ENCODE measurements at regions not wholly inside any gene's neighbourhood (a gene's known extent, or its start where the extent isn't known, plus 50 kb on each side); places are given as distances from the start of the nearest gene placed in this dataset.
"Not testable (repeated sequence)": the region's sequence is repeated elsewhere in the genome, so short reads cannot be mapped to it uniquely, and the experiment has no call there.

GRCh38 chr4:94011190-94011589 lies 182.6 kb downstream of the ATOH1 start:
- no peak overlapping the region for H3K4me3 ChIP-seq (ENCODE audit: low read depth, low read length)
- TF ChIP-seq CTCF (IDR thresholded peaks at IDR 0.05; ENCODE audit: low read depth, low read length), result no peak

GRCh38 chr4:94014484-94015136 lies 186.1 kb downstream of the ATOH1 start:
- no peak overlapping the region for H3K4me3 ChIP-seq (ENCODE audit: low read depth, low read length)
- no peak for TF ChIP-seq CTCF (IDR thresholded peaks at IDR 0.05; ENCODE audit: low read depth, low read length)

GRCh38 chr4:94015956-94016355 lies 187.4 kb downstream of the ATOH1 start:
- TF ChIP-seq CTCF (IDR thresholded peaks at IDR 0.05; ENCODE audit: low read depth, low read length), result no peak

GRCh38 chr4:94032754-94033153 lies 174.9 kb upstream of the SMARCAD1 start:
- no peak for TF ChIP-seq CTCF (IDR thresholded peaks at IDR 0.05; ENCODE audit: low read depth, low read length)
- no peak overlapping the region for H3K4me3 ChIP-seq (ENCODE audit: low read depth, low read length)

More at GRCh38 chr4:94015956-94016355, 187.4 kb downstream of the ATOH1 start:
- no peak overlapping the region for H3K4me3 ChIP-seq (ENCODE audit: low read depth, low read length)

- no peak for TF ChIP-seq CTCF (IDR thresholded peaks at IDR 0.05; ENCODE audit: low read depth, low read length)
- H3K4me3 ChIP-seq (ENCODE audit: low read depth, low read length), result no peak overlapping the region
Observed at GRCh38 chr4:94036964-94037363, 170.7 kb upstream of the SMARCAD1 start.

- TF ChIP-seq CTCF (IDR thresholded peaks at IDR 0.05; ENCODE audit: low read depth, low read length), result no peak
Observed at GRCh38 chr4:94038195-94038594, 169.5 kb upstream of the SMARCAD1 start.

GRCh38 chr4:94039226-94039625 lies 168.4 kb upstream of the SMARCAD1 start:
- TF ChIP-seq CTCF (IDR thresholded peaks at IDR 0.05; ENCODE audit: low read depth, low read length), result no peak
- no peak overlapping the region for H3K4me3 ChIP-seq (ENCODE audit: low read depth, low read length)

More at GRCh38 chr4:94038195-94038594, 169.5 kb upstream of the SMARCAD1 start:
- H3K4me3 ChIP-seq (ENCODE audit: low read depth, low read length), result no peak overlapping the region

- H3K4me3 ChIP-seq (ENCODE audit: low read depth, low read length), result not testable (repeated sequence)
Observed at GRCh38 chr4:94044471-94044870, 163.2 kb upstream of the SMARCAD1 start.

Data from WI38 (cell line).